NCI-H1417 treated with DMSO at 0.1 percent for 48 hours (cell line): ENCODE measurements at regions not wholly inside any gene's neighbourhood (a gene's known extent, or its start where the extent isn't known, plus 50 kb on each side); places are given as distances from the start of the nearest gene placed in this dataset.

Experiments
- DNase-seq: peaks from one replicate; lab custom pipeline; 2025; lab: John Stamatoyannopoulos, UW

DNA sequence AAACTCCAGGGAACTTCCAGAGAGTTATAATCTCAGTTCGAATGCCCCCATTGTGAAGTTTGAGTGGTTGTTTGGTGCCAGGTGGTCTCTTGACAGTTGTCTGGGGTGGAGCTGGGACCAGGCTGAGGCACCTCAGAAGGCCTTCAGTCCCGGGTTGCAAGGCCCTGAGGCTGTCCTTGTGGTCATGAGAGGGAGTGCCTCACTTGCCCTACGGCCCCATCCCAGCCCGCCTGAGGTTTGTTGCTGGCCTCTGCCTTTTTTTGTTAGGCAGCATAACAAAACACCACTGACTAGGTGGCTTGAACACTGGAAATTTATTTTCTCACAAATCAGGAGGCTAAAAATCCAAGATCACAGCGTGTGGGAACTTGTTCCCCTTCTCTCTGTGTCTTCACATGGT lies 73.0 kb upstream of the PAPPA start:
- no peak for DNase-seq

DNA sequence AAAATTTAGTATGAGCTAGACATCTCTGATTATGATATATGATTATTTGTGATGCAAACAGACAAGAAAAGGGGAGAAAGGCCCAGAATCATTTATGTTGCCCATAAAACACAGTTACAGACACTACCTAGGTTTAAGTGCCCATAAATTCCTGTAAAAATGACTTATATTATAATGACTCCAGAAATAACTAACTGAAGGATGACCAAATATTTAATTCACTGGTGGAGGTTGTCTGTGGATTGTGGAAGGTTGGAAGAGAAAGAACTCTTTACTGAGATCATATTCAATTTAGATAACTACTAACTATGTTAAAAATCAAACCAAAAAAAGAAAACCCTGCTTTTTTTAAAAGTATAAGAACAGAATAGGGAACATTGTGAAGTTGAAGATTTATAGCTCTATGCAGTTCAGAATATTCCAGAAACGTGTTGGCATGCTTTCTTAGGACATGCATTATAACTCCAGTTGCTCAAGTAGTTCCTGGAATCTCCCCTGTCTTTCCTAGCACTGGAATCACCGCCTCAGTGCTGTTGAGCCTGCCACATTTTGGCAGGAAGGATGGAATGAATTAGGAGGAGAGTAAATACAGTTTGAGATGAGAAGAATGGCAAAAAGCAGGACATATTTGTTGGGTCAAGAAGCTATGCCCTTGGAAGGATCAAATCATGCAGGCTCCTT lies 72.0 kb upstream of the PAPPA start:
- DNase-seq: no peak

DNA sequence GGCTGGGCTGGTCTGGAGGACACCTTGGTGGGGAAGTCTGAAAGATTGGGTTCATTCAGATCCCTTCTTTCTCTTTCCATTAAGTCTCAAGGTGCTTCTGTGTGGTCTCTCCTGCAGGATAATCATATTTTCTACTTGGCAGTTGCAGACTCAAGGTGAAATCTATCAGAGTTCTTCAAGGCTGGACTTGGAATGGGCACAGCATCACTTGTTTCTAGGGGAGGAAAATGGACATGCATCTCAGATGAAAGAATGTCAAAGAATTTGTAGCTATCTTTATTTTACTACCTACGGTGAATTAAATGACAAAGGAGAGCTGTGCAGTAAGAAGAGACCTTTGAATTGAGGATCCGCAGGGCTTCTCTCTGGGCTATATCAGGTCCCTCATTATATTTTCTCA lies 69.8 kb upstream of the PAPPA start:
- DNase-seq: no peak

DNA sequence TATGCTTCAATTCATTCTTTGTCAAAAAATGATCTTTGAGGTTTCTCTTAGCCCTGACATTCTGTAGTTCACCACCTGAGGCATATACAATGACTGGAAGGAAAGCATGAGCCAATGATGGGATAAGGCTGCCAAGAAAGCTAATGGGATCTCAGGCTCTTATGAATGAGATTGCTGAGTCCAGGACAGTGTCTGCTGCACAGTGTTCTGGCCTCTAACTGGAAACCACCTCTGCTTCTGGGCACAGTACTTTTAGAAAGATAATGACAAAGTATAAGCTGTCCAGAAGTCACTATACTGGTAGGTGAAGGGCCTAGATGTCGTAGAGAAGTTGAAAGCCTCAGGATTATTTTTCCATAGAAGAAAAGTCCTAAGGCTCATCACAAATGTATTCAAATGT lies 69.1 kb upstream of the PAPPA start:
- no peak for DNase-seq

DNA sequence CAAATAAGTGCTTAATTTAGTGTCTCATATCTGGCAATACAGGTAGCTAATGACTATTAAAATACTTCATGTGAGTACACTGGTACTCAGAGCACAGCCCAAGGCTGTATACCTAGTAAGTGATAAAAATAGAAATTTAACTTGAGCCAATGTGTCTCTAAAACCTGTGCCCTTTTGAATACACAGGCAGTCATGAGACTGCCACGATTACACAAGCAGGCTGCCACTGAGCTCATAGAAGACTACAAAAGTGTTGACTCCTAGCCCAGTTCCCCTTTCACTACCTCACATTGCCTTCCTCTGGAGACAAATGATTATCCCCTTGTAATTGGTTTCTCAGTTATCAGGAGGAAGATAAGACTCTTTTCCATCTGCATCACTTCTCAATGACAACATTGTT lies 66.3 kb upstream of the PAPPA start:
- DNase-seq: no peak

GRCh38 chr9:116087751-116088194 lies 65.8 kb upstream of the PAPPA start:
- no peak for DNase-seq

DNA sequence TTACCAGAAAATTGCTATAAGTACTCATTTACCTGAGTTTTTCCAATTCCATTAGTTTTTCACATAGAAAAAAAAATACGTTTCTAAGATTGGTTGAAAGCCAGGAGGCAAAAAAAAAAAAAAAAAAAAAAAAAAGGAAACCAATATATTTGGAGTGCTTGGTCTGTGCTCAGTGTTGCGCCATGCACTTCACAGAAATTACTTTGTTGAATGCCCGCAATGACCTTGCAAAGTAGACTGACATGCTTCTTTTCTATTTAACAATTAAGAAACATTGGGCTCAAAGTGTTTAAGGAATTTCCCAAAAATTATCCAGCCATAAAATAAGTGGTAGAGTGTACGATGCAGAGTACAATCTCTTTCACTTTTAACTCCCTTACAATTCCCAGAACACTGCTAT lies 65.2 kb upstream of the PAPPA start:
- DNase-seq: no peak

DNA sequence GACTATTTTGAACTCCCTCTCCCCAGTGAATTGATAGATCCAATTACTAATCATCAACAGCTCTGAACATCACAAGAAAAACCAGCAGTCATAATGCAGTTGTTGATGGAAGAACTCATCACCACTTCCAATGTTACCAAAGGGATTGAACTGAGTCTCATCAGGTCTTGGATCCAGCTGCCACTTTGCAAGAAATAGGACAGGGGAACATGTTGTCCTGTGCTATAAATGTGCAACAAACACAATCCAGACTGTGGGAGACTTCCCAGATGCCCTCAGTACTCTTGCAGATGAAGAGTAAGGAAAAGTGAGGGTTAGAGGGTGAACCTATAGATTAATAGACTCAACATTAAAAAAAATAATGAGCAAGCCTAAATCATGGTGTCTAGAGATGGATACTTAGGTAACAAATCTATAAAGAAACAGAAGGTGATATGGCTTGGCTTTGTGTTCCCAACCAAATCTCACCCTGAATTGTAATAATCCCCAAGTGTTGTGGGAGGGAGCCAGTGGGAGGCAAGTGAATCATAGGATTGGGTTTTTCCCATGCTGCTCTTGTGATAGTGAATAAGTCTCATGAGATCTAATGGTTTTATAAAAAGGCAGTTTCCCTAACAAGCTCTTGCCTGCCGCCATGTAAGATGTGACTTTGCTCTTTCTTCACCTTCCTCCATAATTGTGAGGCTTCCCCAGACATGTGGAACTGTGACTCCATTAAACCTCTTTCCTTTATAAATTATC lies 63.4 kb upstream of the PAPPA start:
- no peak for DNase-seq

- no peak for DNase-seq
These were observed 58.7 kb upstream of the PAPPA start for GRCh38 chr9:116094846-116095245.

DNA sequence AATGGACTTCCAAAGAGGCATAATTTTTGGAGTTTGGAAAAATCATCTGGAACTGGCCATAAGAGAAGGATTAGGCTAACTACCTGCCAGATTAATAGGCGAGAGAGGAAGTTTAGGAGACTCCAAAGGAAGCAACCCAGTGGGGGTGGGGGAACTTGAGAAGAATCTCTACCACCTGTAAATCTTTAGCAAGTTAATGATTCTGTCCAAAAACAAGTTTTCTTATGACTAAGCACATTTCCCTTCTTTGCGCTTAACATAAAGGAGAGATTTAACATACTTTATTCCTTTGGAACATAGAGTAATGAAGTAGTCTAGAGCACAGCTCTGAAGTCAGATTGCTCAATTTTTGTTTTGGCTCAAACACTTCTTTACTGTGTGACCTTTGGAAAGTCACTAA lies 58.2 kb upstream of the PAPPA start:
- no peak for DNase-seq

- DNase-seq: no peak
These were observed 57.5 kb upstream of the PAPPA start for GRCh38 chr9:116096046-116096445.

GRCh38 chr9:116096853-116097252 lies 56.7 kb upstream of the PAPPA start:
- DNase-seq: no peak

DNA sequence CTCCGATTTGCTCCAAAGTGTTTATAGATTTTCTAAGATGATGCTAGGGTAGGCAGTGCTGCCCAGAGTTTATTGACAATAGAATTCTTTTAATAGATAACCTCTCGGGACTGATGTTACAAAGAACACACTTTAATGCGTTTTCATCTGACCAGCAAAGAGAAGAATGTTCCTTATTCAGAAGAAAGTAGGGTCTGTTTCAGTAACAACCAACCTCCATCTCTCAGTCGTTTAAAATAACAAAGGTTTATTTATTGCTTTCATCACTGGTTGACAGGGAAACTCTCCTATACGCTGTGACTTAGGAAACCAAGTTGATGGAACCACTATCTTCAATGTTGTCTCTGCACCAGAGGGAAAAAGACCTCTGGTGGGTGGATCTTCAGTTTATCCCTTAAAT lies 55.1 kb upstream of the PAPPA start:
- DNase-seq: no peak

- DNase-seq: no peak
These were observed 53.8 kb upstream of the PAPPA start for GRCh38 chr9:116099821-116100220.

GRCh38 chr9:116100711-116101121 lies 52.9 kb upstream of the PAPPA start:
- no peak for DNase-seq

DNA sequence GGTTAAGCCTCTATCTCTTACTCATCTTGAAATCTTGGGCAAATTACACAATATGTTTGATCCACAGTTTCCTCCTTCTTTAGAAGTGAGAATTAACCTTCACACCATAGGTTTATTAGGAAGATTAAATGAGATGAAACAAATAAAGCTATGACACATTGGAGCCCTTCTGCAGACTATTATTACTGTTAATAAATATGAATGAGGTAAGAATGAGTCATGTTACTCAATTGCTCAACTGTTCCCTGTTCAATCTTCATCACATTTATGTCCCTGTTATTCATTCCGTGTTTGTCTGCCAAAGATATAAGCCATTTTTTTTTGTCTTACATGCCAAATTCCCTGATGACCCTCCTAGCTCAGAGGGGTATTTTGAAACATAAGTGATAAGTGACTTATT lies 52.1 kb upstream of the PAPPA start:
- DNase-seq: no peak

GRCh38 chr9:116102596-116102995 lies 51.0 kb upstream of the PAPPA start:
- no peak for DNase-seq
